Muscle of arm (tissue), 1 donor: ENCODE measurements at regions not wholly inside any gene's neighbourhood (a gene's known extent, or its start where the extent isn't known, plus 50 kb on each side); places are given as distances from the start of the nearest gene placed in this dataset.

ENCODE experiments used
- DNase-seq: peaks from one replicate; pipeline ENCODE4 v3.0.0-alpha.2; 2013

- no peak for DNase-seq
These were observed 552.2 kb downstream of the MDFIC start for GRCh38 chr7:115474137-115474536.

- DNase-seq: no peak
These were observed 550.0 kb downstream of the MDFIC start for GRCh38 chr7:115471891-115472290.

GRCh38 chr7:115462301-115463015 is 540.6 kb downstream of the MDFIC start:
- no peak for DNase-seq

GRCh38 chr7:115449689-115450088 is 527.8 kb downstream of the MDFIC start:
- no peak for DNase-seq

GRCh38 chr7:115447495-115447894 is 525.6 kb downstream of the MDFIC start:
- DNase-seq: no peak

GRCh38 chr7:115441033-115441432 is 519.1 kb downstream of the MDFIC start:
- no peak for DNase-seq

- DNase-seq: no peak
These were observed 513.3 kb downstream of the MDFIC start for GRCh38 chr7:115435178-115435577.

GRCh38 chr7:115429918-115430317 is 508.0 kb downstream of the MDFIC start:
- DNase-seq: no peak

- DNase-seq: no peak
These were observed 495.8 kb downstream of the MDFIC start for GRCh38 chr7:115417662-115418061.

GRCh38 chr7:115410972-115411686 is 489.2 kb downstream of the MDFIC start:
- no peak for DNase-seq

- no peak for DNase-seq
These were observed 488.5 kb downstream of the MDFIC start for GRCh38 chr7:115410434-115410820.

GRCh38 chr7:115409682-115410433 is 488.0 kb downstream of the MDFIC start:
- no peak for DNase-seq

- no peak for DNase-seq
These were observed 484.3 kb downstream of the MDFIC start for GRCh38 chr7:115406219-115406618.

- DNase-seq: no peak
These were observed 465.2 kb downstream of the MDFIC start for GRCh38 chr7:115387137-115387536.

GRCh38 chr7:115379321-115379720 is 457.4 kb downstream of the MDFIC start:
- no peak for DNase-seq

GRCh38 chr7:115368998-115369397 is 447.1 kb downstream of the MDFIC start:
- DNase-seq: no peak

- no peak for DNase-seq
These were observed 442.0 kb downstream of the MDFIC start for GRCh38 chr7:115363916-115364315.

GRCh38 chr7:115359955-115360354 is 438.1 kb downstream of the MDFIC start:
- DNase-seq: no peak

- DNase-seq: no peak
These were observed 437.2 kb downstream of the MDFIC start for GRCh38 chr7:115359119-115359518.

- DNase-seq: no peak
These were observed 435.8 kb downstream of the MDFIC start for GRCh38 chr7:115357703-115357999.

GRCh38 chr7:115356999-115357702 is 435.3 kb downstream of the MDFIC start:
- DNase-seq: no peak

GRCh38 chr7:115356139-115356746 is 434.3 kb downstream of the MDFIC start:
- peak; percentile 15 for DNase-seq
